CD4-positive, alpha-beta T cell treated with Interleukin-17A for 1 hour (primary cell): ENCODE measurements at regions not wholly inside any gene's neighbourhood (a gene's known extent, or its start where the extent isn't known, plus 50 kb on each side); places are given as distances from the start of the nearest gene placed in this dataset.

Experiments used
- DNase-seq: peaks from one replicate; pipeline ENCODE4 v3.0.0-alpha.2; 2020

DNA sequence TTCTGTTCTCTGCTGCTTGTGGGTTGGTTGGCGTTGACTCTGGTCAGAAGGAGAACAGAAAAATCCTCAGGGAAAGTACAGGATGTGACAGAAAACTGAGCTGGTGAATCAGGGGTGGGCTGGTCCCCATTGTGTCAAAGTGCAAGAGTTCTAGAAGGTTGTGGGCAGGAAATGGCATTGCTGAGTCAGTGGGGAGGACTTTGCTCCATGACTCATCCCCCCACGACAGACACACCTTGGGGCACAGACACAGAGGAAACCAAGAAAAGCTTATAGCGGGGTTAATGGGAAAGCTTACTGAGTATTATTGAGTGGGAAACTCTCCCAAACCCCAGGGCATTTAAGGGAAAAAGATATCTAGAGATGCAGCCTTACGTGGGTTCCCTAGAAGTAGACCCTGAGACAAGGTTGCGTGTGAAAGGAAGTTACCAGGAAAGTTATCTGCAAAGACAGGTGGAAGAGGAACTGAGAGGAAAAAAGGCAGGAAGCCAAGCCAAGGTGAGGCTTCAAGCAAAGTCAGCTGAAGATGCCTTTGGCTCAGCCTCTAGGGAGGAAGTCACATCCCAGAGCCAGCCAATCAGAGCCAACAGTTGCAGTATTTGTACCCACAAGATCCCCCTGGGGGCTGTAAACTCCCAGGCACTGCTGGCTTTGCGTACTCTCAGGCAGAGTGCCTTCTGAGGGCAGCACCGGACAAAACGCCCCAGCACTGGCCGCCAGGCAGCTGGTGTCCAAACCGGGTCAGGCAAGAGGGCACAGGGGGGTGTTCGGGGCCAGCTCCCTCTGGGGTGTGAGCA, 86.4 kb downstream of the FOXL1 start:
- DNase-seq = peak; percentile 6

DNA sequence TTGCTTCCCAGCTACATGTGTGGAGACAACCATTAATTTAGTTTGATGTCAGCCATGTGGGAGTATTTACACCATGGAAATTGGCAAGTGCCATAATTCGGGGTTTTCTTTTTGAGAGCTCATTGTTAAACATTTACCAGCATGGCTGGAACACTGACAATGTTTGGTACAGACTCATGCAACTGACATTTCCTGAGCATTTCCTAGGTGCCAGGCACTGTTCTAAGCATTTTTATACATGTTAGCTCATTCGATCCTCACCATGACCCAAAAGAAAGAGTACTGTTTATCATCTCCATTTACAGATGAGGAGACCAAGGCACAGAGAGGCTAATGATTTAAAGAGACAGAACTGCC, 86.9 kb downstream of the FOXL1 start:
- no peak for DNase-seq

DNA sequence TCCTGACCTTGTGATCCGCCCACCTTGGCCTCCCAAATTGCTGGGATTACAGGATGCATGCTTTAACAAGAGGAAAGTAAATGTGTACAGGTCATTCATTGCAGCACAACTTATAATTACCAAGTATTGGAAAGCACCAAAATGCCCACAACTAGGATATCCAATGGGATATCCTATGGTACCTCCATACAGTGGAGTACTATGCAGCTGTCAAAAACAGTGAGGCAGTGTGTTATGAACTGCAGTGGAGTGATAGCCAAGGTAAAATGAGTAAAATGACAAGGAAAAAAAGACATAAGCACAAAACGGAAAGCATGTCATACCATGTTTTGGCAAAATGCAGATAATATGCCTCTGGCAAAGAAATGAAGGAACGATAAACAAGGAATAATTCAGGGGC, 87.6 kb downstream of the FOXL1 start:
- DNase-seq = no peak

DNA sequence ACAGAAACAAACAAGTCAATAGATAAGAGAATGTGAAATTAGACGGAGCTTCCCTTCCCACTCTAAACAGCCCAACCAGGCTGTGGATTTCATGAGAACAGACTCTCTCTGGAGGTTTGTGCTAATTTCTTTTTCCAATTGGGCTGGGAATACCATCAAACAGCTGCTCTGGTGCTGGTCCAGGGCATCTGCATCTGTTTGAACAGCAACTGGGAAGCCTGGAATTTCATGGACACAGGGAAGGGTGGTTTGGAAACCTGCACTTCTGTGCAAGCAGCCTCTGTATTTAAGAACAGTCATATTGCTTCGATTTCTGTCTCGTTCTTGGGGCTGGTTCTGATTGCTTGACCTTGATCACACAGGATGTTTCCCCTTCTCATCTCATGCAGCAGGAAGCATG, 88.7 kb downstream of the FOXL1 start:
- no peak for DNase-seq

DNA sequence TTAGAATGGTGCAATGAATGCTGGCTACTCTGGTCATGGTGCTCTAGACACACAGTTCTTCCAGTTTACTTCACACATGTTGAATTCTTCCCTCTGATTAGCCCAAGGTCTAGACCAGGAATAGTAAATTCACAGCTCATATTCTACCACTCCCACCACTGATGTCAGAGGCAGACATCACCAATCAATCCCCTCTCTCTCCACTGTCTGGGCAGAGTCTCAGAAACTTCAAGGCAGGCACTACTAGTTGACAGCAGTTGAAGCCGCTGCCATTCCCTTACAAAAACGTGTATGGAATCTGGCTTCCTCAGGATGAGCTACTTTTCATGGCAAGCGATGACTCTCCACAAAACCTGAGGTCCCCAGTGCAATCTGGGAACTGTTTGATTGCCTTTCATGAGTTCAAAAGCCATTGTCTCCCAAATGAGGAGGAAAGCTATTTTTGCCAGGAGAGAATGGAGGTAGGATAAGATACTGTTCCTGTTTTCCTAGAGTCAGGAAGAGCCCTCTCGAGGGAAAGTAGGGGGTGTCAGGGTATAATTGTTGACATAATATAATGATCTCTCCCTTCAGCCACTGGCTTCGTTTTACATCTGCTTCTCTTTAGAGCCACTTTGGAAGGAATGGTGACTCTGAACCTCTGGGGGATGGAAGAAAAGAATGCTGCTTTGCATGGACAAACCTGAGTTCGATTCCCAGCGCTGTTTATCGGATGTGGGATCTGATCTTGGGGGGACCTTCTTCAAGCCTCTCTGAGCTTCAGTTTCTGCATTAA, 90.0 kb downstream of the FOXL1 start:
- DNase-seq = no peak

DNA sequence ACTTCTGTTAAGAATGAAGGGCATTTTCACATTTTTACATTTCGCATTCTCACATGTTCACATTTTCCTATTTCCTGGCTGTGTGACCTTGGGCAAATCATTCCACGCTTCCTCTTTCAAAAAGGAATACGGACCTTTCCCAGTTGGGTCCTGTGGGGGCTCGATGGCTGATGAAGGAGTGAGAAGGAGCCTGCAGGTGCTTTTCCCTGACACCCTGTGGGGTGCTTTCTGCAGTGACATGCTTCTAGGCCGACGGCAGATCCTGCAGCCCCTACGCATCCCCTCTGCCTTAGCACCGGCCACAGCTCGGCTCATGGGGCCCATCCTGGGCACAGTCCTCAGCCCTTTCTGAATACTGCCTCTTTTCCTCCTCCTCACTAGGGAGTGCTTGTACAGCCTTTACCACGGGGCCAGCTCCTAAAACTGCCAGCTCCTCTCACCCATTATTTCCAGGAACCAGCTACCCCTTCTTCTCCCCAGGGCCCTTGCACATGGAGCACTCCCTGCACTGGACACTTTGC, 91.0 kb downstream of the FOXL1 start:
- DNase-seq = no peak

DNA sequence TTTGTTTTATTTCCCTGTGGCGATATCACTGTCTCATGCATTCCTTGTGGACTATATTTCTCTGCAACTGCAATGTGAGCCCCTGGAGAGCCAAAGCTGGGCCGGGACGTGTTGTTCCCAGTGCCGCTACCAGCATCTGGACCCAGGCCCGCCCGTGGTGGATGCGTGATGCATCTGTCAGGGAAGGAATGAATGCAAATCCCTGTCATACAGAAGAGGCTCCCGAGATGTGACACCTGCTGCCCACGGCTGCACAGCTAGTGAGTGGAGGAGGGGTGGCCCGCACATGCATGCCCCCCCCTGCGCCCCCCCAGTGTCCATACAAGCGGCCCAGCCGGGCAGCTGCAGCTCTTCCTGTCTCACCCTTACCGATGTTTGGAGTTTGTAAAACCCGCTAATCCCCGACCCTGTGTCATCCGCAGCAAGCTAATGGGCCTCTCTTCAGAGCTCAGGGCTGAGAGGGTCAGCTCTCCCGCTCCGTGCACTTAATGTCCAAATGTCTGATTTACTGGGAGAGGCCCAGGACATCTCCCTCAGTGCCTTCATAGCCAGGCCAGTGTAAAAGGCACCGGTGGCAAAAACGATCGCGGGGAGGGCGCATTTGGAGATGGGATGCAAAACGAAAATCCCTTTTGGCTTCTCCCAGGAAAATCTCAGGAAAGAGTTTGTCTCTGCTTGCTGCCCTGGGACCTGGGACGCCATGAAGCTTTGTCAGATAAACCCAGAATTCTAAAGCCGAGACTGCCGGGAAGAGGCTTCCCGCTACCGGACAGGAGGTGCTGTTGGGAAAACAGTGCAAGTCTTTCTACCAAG, 91.8 kb downstream of the FOXL1 start:
- DNase-seq = no peak

DNA sequence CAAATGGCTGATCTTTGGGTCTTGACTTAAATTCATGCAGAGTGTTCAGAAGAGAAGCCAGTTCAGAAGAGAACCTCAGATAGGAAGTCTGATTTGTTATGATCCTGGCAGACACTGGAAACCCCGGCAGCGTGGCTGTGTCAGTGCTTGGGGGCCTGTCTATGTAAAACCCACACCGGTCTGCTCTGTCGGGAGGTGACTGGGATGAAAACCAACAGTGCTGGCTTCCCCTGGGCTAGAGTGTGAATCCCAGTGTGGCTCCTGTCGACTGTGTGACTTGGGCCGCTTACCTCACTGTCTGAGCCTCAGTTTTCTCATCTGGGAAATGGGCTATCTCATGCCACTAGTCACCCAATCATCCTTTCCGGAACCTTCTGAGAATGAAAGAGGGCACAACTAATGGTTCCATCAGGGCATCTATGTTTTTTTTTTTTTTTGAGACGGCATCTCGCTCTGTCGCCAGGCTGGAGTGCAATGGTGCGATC, 92.4 kb downstream of the FOXL1 start:
- DNase-seq = no peak

DNA sequence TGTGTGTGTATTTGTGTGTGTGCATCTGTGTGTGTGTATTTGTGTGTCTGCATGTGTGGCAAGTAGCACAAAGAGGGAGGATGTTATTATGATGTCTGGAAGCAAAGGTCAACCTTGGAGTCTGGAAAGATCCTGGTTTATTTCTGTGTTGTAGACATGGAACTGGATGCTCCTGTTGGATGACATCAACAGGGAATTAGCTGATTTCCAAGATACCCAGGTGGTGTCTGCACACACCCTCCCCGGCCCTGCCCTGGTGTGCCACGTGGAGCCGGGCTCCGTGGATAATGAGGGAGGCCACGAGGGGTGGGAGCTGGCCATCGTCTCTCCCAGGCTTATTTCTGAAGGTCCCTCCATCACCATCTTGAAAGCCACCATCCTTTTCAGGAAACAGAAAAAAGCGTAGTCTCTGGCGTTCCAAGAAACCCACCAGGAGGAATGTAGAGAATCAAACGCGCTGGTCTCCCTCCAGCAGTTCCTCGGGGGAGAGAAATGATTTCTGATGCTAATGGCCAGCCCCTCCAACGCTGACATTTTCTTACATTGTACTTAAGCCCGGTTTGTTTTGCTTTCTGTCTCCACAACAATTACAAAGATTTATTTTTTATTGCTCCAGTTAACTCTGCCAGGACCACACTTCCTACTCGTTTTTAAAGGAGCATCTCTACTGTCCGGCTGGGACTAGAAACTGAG, 93.3 kb downstream of the FOXL1 start:
- no peak for DNase-seq

DNA sequence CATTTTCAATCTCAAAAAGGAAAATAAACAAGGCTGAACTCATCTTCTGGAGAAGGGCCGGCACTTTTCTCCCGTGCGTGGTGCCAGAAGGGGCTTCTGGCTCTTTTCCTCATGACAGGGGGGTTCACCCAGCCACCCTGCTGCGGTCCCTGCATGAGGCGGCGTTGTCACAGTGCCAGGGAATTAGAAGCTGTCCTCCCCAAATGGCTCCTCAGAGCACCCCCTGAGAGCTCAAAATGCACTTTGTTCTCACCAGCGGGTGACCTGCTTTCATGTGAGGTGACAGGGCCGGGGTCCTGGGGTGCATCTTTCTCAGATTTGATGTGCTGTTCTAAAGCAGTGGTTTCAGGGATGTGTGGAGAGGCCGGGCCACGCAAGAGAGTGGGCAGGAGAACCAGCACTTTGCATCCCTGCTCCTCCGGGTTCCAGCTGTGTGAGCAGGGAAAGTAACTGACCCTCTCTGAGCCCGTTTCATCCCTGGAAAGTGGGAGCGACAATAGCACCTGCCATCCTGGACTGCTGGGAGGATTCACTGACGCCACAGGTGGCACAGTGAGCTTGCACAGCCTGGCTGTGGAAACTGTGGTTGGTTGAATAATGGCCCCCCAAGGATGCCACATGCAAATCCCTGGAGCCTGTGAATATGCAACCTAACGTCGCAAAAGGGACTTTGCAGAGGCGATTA, 94.0 kb downstream of the FOXL1 start:
- DNase-seq = no peak

DNA sequence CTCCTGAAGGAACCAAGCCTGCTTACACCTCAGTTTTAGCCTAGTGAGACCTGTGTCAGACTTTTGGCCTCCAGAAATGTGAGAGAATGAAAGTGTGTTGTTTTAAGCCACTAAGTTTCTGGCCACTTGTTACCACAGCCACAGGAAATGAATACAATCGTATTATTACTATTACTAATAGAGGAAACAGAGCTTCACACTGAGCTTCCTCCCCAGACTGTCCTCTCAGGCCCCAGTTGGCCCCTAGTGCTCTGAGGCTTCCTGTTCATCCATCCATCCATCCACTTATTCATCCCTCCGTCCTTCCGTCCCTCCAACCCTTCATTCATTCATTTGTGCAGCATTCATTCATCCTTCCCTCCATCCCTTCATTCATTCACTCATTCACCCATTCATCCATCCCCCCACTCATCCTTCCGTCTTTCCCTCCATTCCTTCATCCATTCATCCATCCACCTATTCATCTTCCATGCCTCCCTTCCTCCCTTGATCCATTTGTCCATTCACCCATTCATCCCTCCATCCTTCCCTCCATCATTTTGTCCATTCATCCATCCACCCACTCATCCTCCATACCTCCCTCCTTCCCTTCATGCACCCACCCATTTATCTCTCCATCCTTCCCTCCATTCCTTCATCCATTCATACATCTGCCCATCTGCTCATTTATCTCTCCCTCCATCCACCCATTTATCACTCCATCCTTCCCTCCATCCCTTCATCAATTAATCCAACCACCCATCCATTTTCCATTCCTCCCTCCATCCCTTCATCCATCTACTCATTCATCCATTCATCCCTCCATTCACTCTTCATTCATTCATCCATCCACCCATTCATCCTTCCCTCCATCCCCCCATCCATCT, 95.0 kb downstream of the FOXL1 start:
- no peak for DNase-seq

DNA sequence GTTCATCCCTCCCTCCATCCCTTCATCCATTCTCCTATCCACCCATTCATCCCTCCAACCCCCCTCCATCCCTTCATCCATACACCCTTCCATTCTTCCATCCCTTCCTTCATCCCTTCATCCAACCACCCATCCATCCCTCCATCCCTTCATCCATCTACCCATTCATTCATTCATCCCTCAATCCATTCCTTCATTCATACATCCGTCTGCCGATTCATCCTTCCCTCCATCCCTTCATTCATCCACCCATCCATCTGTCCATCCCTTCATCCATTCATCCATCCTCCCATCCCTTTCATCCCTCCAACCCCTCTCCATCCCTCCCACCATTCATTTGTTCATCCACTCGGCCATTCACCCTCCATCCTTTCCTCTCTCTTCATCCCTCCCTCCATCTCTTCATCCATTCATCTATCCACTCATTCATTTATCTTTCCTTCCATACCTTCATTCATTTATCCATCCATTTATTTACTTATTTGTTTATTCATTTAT, 95.7 kb downstream of the FOXL1 start:
- DNase-seq = no peak

DNA sequence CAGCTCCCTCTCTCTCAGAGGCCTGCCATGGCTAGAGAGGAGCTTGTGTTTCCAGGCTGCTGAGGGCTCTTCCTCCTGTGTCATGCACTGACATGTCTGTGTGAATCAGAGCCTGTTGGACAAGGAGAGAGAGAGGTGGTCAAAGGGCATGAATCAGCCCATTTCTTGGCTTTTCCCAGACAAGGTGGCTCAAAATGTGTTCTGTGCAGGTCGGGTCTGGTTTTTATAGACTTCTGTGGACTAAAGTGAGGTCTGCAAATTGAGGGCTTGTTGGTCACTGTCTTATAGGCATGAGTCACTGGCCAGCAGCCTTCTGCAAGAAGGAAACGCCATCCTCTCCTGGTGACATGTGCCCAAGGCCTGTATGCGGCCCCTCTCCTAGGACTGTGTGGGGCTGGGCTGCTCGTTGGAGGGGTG, 97.9 kb downstream of the FOXL1 start:
- DNase-seq = no peak

DNA sequence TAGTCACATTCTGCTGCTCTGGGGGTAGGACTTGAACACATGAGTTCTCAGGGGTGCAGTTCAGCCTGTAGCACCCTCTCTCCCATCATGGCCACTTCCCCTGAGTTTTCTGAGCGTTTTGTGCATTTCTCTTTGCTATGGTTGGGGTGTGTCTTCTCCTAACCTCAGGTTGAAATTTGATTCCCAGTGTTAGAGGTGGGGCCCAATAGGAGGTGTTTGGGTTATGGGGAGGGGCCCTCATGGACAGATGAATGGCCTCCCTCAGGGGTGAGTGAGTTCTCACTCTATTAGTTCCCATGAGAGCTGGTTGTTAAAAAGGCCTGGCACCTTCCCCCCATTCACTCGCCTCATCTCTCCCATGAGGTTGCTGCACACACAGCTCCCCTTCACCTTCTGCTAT, 101.1 kb downstream of the FOXL1 start:
- DNase-seq = no peak

DNA sequence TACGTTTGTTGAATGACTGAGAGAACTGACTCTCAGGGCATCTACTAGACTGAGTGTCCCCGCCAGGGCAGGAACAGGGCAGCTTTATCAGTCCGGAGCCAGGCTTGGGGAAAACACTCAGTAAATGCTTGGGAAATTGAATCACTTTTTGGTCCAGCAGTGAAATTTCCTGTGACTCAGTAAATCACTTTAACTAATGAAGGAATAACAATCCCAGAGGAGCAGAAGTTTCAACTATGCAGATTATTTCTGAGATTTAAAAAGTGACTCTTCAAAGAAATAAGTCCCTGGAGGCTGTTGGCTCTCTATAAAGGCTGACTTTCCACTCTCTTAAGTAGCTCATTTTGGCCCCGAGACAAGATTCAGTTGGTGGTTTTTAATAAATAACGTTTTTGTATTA, 101.8 kb downstream of the FOXL1 start:
- no peak for DNase-seq

DNA sequence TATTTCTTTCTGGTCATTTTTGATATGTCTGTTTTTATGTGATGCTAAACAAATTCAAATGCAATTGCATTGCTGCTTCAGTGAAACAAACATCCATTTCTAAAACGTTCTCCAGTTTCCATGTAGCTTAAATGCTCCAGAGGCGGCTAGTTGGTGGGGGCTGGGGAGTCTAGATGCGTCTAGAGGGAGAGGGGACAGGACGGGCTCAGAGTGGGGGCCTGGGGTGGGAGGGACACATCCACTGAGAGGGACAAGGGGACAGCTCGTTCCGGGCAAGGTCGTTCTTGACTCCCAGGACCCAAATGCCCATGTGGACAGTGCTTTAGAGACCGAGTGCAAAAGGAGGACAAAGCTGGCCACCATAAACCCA, 102.3 kb downstream of the FOXL1 start:
- DNase-seq = no peak

DNA sequence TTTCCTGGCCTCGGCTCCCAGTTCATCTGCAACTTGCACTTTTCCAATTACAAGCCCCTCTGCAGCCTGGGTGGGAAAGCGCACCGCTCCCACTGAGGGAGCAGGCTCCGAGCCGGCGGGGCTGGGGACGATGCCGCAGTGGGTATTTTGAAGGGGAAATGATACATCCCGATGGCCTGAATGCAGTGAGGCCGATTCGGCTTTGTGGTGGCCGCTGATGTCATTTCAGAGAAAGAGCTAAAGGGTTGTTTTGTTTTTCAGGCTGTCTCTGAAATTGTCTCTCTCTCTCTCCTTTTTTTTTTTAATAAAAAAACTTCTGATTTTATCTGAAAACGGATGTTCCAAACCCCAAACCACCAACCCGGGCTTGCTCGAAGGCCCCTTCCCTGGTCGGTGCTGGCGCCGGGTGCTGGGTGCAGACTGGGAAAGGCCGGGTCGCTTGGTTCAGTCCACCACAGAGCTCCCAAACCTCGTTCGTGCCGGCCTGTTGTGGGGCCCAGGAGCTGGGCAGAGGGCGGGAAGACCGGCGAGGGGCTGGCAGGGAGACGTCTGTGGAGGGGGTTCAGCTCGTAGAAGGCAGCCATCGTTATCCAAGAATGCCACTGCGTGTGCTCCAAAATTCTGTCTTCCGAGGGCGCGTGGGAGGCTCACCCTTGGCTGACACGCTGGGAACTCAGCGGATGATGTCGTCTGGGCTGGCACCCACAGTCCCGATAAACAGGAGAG, 102.8 kb downstream of the FOXL1 start:
- DNase-seq = no peak

DNA sequence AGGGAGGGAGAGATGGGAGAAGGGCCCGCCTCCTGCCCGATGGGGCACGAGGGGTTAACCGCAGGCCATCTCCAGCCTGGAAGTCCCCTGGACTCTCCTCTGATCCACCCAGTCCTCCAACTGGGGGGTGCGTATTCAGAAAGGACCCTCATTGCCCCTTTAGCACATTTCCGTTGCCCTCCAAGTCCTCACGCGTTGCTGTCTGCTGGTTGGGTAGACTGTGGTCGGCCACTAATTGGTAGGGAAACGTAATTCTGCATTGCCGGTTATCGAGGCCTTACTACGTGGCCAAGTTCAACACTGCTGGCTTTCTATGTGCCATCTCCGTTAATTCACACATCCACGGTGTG, 103.4 kb downstream of the FOXL1 start:
- no peak for DNase-seq

DNA sequence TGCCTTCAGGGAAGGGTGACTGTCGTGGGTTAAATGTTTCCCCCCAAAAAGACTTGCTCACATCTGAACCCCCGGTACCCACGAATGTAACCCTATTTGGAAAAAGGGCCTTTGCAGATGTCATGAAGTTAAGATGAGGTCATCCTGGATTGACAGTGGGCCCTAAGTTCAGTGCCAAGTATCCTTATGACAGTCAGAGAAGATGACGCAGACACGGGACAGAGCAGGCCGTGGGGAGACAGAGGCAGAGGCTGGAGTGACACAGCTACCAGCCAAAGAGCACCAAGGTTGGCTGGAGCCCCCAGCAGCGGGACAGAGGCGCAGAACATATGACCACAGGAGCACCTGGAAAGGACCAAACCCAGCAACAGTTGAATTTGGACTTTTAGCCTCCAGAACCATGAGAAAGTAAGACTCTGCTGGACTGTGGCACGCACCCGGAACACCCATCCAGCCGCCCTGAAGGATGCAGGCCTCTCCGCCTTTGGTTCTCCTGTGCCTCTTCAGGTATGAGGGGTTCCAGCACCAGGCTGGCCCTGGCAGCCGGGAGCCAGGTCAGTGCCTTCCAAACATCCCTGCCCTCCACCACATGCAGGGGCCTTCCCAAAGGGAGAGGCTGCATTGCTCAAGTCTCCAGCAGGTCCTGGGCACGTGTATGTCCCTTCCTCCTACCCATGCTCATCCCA, 104.0 kb downstream of the FOXL1 start:
- DNase-seq = no peak
